ENCODE measurements at regions not wholly inside any gene's neighbourhood (a gene's known extent, or its start where the extent isn't known, plus 50 kb on each side); places are given as distances from the start of the nearest gene placed in this dataset.

- TF ChIP-seq, protein P1, sequence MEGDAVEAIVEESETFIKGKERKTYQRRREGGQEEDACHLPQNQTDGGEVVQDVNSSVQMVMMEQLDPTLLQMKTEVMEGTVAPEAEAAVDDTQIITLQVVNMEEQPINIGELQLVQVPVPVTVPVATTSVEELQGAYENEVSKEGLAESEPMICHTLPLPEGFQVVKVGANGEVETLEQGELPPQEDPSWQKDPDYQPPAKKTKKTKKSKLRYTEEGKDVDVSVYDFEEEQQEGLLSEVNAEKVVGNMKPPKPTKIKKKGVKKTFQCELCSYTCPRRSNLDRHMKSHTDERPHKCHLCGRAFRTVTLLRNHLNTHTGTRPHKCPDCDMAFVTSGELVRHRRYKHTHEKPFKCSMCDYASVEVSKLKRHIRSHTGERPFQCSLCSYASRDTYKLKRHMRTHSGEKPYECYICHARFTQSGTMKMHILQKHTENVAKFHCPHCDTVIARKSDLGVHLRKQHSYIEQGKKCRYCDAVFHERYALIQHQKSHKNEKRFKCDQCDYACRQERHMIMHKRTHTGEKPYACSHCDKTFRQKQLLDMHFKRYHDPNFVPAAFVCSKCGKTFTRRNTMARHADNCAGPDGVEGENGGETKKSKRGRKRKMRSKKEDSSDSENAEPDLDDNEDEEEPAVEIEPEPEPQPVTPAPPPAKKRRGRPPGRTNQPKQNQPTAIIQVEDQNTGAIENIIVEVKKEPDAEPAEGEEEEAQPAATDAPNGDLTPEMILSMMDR (IDR thresholded peaks at IDR 0.05; ENCODE audit: poor library complexity, severe bottlenecking) = no peak
- no peak for TF ChIP-seq EP300 (conservative IDR thresholded peaks at IDR 0.05; ENCODE audit: poor library complexity, severe bottlenecking)
- no peak for TF ChIP-seq MXI1 (conservative IDR thresholded peaks at IDR 0.05; ENCODE audit: poor library complexity, severe bottlenecking)
- TF ChIP-seq EZH2 (IDR thresholded peaks at IDR 0.05; ENCODE audit: borderline replicate concordance, insufficient read depth, low read length, poor library complexity, severe bottlenecking) = no peak
- no peak for TF ChIP-seq RAD21 (conservative IDR thresholded peaks at IDR 0.05)
These were observed 650.4 kb downstream of the NXPH1 start for GRCh38 chr7:9083837-9084236.

Data from neural cell (in vitro differentiated cells).